ENCODE measurements at regions not wholly inside any gene's neighbourhood (a gene's known extent, or its start where the extent isn't known, plus 50 kb on each side); places are given as distances from the start of the nearest gene placed in this dataset.

- Histone ChIP-seq H3K4me1 (ENCODE audit: insufficient read depth, low read length) (no peaks in the 10 kb centered on the region), H3K36me3 (ENCODE audit: insufficient read depth, low read length) (no peaks in the 10 kb centered on the region), H3K9ac (ENCODE audit: low read depth, low read length) (no peak overlapping the region), H3K9me3 (ENCODE audit: control insufficient read depth, insufficient read depth, low read length) (no peaks in the 10 kb centered on the region; the same call in 1 of the 2 replicates)
Observed at GRCh38 chr7:35355199-35355598, 101.3 kb upstream of the TBX20 start.

- H3K36me3 ChIP-seq (ENCODE audit: insufficient read depth, low read length), result no peaks in the 10 kb centered on the region
- H3K4me1 ChIP-seq (ENCODE audit: insufficient read depth, low read length), result no peaks in the 10 kb centered on the region
- no peak overlapping the region for H3K9ac ChIP-seq (ENCODE audit: low read depth, low read length)
- H3K9me3 ChIP-seq (ENCODE audit: control insufficient read depth, insufficient read depth, low read length), result no peaks in the 10 kb centered on the region; the same call in 1 of the 2 replicates
Observed at GRCh38 chr7:35353481-35353880, 99.6 kb upstream of the TBX20 start.

DNA sequence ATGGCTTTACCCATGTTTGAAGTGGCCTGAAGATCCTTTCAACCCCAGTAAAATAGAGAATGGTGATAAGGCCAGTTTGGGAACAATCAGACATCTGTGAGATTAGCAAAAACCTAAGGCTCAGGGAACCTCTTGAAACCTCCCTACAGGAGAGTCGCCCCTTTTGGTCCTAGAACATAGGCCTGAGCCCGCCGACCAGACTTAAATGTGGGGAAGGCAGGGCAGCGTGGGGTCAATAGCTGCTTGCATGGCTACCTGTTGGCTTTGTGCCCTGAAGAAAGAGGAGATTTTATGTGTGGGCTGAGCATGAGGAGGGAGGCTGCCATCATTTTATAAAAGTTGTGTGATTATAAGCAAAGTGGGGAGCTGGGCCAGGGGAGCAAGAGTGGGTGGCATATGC lies 97.6 kb upstream of the TBX20 start:
- H3K36me3 ChIP-seq (ENCODE audit: insufficient read depth, low read length), result no peaks in the 10 kb centered on the region
- no peaks in the 10 kb centered on the region for H3K9me3 ChIP-seq (ENCODE audit: control insufficient read depth, insufficient read depth, low read length)
- H3K9ac ChIP-seq (ENCODE audit: low read depth, low read length), result no peak overlapping the region
- no peaks in the 10 kb centered on the region for H3K4me1 ChIP-seq (ENCODE audit: insufficient read depth, low read length)

- Histone ChIP-seq H3K9ac (ENCODE audit: low read depth, low read length) (no peak overlapping the region), H3K36me3 (ENCODE audit: insufficient read depth, low read length) (no peaks in the 10 kb centered on the region), H3K4me1 (ENCODE audit: insufficient read depth, low read length) (no peaks in the 10 kb centered on the region), H3K9me3 (ENCODE audit: control insufficient read depth, insufficient read depth, low read length) (no peaks in the 10 kb centered on the region)
Observed at GRCh38 chr7:35348611-35349400, 94.9 kb upstream of the TBX20 start.

GRCh38 chr7:35342786-35343185 lies 88.9 kb upstream of the TBX20 start:
- H3K9me3 ChIP-seq (ENCODE audit: control insufficient read depth, insufficient read depth, low read length), result no peaks in the 10 kb centered on the region; the same call in 1 of the 2 replicates
- H3K4me1 ChIP-seq (ENCODE audit: insufficient read depth, low read length), result no peaks in the 10 kb centered on the region
- no peak overlapping the region for H3K9ac ChIP-seq (ENCODE audit: low read depth, low read length)
- no peaks in the 10 kb centered on the region for H3K36me3 ChIP-seq (ENCODE audit: insufficient read depth, low read length)

- Histone ChIP-seq H3K9ac (ENCODE audit: low read depth, low read length) (no peak overlapping the region), H3K4me1 (ENCODE audit: insufficient read depth, low read length) (no peaks in the 10 kb centered on the region), H3K9me3 (ENCODE audit: control insufficient read depth, insufficient read depth, low read length) (no peaks in the 10 kb centered on the region; the same call in 1 of the 2 replicates), H3K36me3 (ENCODE audit: insufficient read depth, low read length) (no peaks in the 10 kb centered on the region)
Observed at GRCh38 chr7:35339811-35340210, 85.9 kb upstream of the TBX20 start.

DNA sequence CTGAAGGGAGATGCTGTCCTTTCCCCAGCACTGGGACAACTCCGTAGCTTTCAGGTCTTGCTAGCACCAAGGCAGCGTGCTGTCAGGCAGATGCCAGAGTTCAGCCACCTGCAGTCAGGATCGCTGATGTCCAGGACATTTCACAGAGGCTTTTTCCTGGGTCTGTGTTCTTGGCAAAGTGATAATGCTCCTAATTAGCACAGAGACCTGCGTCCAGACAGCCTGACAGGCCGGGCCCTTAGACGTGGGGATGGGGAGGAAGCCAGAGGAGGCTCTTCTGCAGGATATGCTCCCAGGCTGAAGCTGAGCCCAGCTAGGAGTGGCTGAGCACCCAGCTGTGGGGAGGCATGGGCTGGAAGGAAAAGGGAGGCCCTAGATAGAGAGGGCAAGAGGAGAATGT lies 82.5 kb upstream of the TBX20 start:
- H3K9ac ChIP-seq (ENCODE audit: low read depth, low read length), result no peak overlapping the region
- no peaks in the 10 kb centered on the region; the same call in 1 of the 2 replicates for H3K9me3 ChIP-seq (ENCODE audit: control insufficient read depth, insufficient read depth, low read length)
- H3K36me3 ChIP-seq (ENCODE audit: insufficient read depth, low read length), result no peaks in the 10 kb centered on the region
- H3K4me1 ChIP-seq (ENCODE audit: insufficient read depth, low read length), result no peaks in the 10 kb centered on the region

GRCh38 chr7:35334506-35334905 lies 80.6 kb upstream of the TBX20 start:
- Histone ChIP-seq H3K9me3 (ENCODE audit: control insufficient read depth, insufficient read depth, low read length) (no peaks in the 10 kb centered on the region; the same call in 1 of the 2 replicates), H3K36me3 (ENCODE audit: insufficient read depth, low read length) (no peaks in the 10 kb centered on the region), H3K4me1 (ENCODE audit: insufficient read depth, low read length) (no peaks in the 10 kb centered on the region), H3K9ac (ENCODE audit: low read depth, low read length) (no peak overlapping the region)

DNA sequence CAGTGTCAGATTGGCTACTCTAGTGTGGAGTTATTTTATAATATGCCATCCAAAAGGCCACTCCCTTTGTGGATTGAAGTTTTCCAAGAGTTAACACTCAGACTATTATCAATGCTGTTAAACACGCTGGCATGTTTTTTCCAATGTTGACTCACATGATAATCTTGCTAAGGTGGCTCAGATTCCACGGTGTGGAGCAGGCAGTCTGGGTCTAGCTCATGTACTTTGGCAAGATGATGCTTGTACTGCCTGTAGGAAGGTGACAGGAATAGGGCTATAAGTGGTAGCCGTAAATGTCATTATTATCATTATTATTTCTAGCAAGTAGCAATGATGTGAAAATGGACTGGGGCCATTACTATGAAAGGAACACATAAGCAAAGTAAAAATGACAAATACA lies 79.4 kb upstream of the TBX20 start:
- Histone ChIP-seq H3K36me3 (ENCODE audit: insufficient read depth, low read length) (no peaks in the 10 kb centered on the region), H3K9me3 (ENCODE audit: control insufficient read depth, insufficient read depth, low read length) (no peaks in the 10 kb centered on the region; the same call in 1 of the 2 replicates), H3K9ac (ENCODE audit: low read depth, low read length) (no peak overlapping the region), H3K4me1 (ENCODE audit: insufficient read depth, low read length) (no peaks in the 10 kb centered on the region)

- no peak overlapping the region for H3K9ac ChIP-seq (ENCODE audit: low read depth, low read length)
- no peaks in the 10 kb centered on the region for H3K4me1 ChIP-seq (ENCODE audit: insufficient read depth, low read length)
Observed at GRCh38 chr7:35331730-35332678, 78.1 kb upstream of the TBX20 start.

GRCh38 chr7:35329026-35329425 lies 75.1 kb upstream of the TBX20 start:
- Histone ChIP-seq H3K9me3 (ENCODE audit: control insufficient read depth, insufficient read depth, low read length) (peaks cover 5% of the 10 kb centered on the region; the same call in 1 of the 2 replicates), H3K4me1 (ENCODE audit: insufficient read depth, low read length) (no peaks in the 10 kb centered on the region), H3K9ac (ENCODE audit: low read depth, low read length) (no peak overlapping the region), H3K36me3 (ENCODE audit: insufficient read depth, low read length) (no peaks in the 10 kb centered on the region)

More at GRCh38 chr7:35331730-35332678, 78.1 kb upstream of the TBX20 start:
- Histone ChIP-seq H3K9me3 (ENCODE audit: control insufficient read depth, insufficient read depth, low read length) (no peaks in the 10 kb centered on the region), H3K36me3 (ENCODE audit: insufficient read depth, low read length) (no peaks in the 10 kb centered on the region)

DNA sequence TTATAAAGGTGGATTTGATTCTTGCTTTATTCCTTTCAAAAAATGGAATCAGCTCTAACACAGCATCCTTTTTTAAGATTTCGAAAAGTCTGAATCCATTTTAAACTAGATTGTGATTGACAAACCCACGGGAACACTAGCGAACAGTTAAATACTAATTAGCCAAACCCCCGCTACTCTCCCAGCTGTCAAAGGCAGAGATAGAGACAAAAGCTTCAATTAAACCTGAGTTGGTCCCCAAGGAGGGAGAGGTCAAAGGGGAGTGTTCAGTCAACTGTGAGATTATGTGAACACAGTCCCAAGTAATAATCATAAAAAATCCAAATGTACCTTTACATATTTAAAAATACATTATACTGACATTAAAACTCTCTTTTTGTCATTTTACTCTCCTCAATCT lies 65.7 kb upstream of the TBX20 start:
- Histone ChIP-seq H3K9ac (ENCODE audit: low read depth, low read length) (no peak overlapping the region), H3K9me3 (ENCODE audit: control insufficient read depth, insufficient read depth, low read length) (peaks cover 5% of the 10 kb centered on the region; the same call in 1 of the 2 replicates), H3K4me1 (ENCODE audit: insufficient read depth, low read length) (no peaks in the 10 kb centered on the region), H3K36me3 (ENCODE audit: insufficient read depth, low read length) (no peaks in the 10 kb centered on the region)

- H3K4me1 ChIP-seq (ENCODE audit: insufficient read depth, low read length), result no peaks in the 10 kb centered on the region
- H3K9me3 ChIP-seq (ENCODE audit: control insufficient read depth, insufficient read depth, low read length), result no peaks in the 10 kb centered on the region
- no peak overlapping the region for H3K9ac ChIP-seq (ENCODE audit: low read depth, low read length)
- no peaks in the 10 kb centered on the region for H3K36me3 ChIP-seq (ENCODE audit: insufficient read depth, low read length)
Observed at GRCh38 chr7:35316549-35316948, 62.6 kb upstream of the TBX20 start.

- H3K36me3 ChIP-seq (ENCODE audit: insufficient read depth, low read length), result no peaks in the 10 kb centered on the region
- H3K4me1 ChIP-seq (ENCODE audit: insufficient read depth, low read length), result no peaks in the 10 kb centered on the region
- no peak overlapping the region for H3K9ac ChIP-seq (ENCODE audit: low read depth, low read length)
- H3K9me3 ChIP-seq (ENCODE audit: control insufficient read depth, insufficient read depth, low read length), result no peaks in the 10 kb centered on the region
Observed at GRCh38 chr7:35315517-35315916, 61.6 kb upstream of the TBX20 start.
